OCI-LY1 (cell line): ENCODE measurements at regions not wholly inside any gene's neighbourhood (a gene's known extent, or its start where the extent isn't known, plus 50 kb on each side); places are given as distances from the start of the nearest gene placed in this dataset.

ENCODE experiments used
- CTCF ChIP-seq: fragments of 200-600 bp; sonication (generic), shearing (Covaris generic); IDR thresholded peaks from 2 replicates; pipeline ENCODE4 v1.5.1; 2017; ENCODE audit warnings: mild to moderate bottlenecking, antibody characterized with exemption, low read length, moderate library complexity, mixed read lengths
- EZH2 ChIP-seq: fragments of 200-600 bp; sonication (generic), shearing (Covaris generic); IDR thresholded peaks from 2 replicates; pipeline ENCODE4 v1.8.0; 2017; ENCODE audit warnings: borderline replicate concordance, mixed run types, mild to moderate bottlenecking, antibody characterized with exemption, low read length, moderate library complexity, mixed read lengths

GRCh38 chr2:42852798-42853197, 60.4 kb upstream of the HAAO start:
- no peak for TF ChIP-seq CTCF
- no peak for TF ChIP-seq EZH2
